Calu3 (cell line): ENCODE measurements at regions not wholly inside any gene's neighbourhood (a gene's known extent, or its start where the extent isn't known, plus 50 kb on each side); places are given as distances from the start of the nearest gene placed in this dataset.

ENCODE experiments used
- BruUV-seq: library from RNA; stranded (reverse); fragments of 400-500 nt; replicated peaks from 2 replicates; lab custom pipeline; 2021; lab: Mats Ljungman, UMichigan
- CTCF ChIA-PET: fragments of 300-600 bp; sonication (Branson Sonifier 250); formaldehyde crosslinking; loops from one replicate; lab custom pipeline; 2022; ENCODE audit warnings: antibody characterized with exemption; lab: Charles Lee
- DNase-seq: peaks from one replicate; pipeline ENCODE4 v3.0.0; 2022
- H3K27ac Mint-ChIP-seq: one replicate; pipeline ENCODE4 v1.8.0; 2022; ENCODE audit warnings: mixed read lengths; ENCODE audit not compliant: unreplicated experiment
- H3K27me3 Mint-ChIP-seq: one replicate; pipeline ENCODE4 v1.8.0; 2022; ENCODE audit warnings: mixed read lengths; ENCODE audit not compliant: unreplicated experiment
- H3K36me3 Mint-ChIP-seq: one replicate; pipeline ENCODE4 v1.8.0; 2022; ENCODE audit warnings: mild to moderate bottlenecking, moderate library complexity, mixed read lengths; ENCODE audit not compliant: insufficient read depth, unreplicated experiment
- H3K4me1 Mint-ChIP-seq: one replicate; pipeline ENCODE4 v1.8.0; 2022; ENCODE audit warnings: mild to moderate bottlenecking, low read depth, mixed read lengths; ENCODE audit not compliant: unreplicated experiment
- H3K4me3 Mint-ChIP-seq: one replicate; pipeline ENCODE4 v1.8.0; 2022; ENCODE audit warnings: mild to moderate bottlenecking, low read depth, moderate library complexity, mixed read lengths; ENCODE audit not compliant: unreplicated experiment
- H3K9me3 Mint-ChIP-seq: one replicate; pipeline ENCODE4 v1.8.0; 2022; ENCODE audit warnings: low read depth, mixed read lengths; ENCODE audit not compliant: unreplicated experiment
- CTCF ChIP-seq: fragments of 200-600 bp; IDR thresholded peaks from one replicate; pipeline ENCODE4 v1.8.0; 2022; ENCODE audit warnings: antibody characterized with exemption; ENCODE audit not compliant: unreplicated experiment
- intact Hi-C: fragments of 100-400 bp; cut with micrococcal nuclease; formaldehyde crosslinking; loops from one replicate; pipeline ENCODE4 v1.10.0; 2022; ENCODE audit not compliant: unreplicated experiment

DNA sequence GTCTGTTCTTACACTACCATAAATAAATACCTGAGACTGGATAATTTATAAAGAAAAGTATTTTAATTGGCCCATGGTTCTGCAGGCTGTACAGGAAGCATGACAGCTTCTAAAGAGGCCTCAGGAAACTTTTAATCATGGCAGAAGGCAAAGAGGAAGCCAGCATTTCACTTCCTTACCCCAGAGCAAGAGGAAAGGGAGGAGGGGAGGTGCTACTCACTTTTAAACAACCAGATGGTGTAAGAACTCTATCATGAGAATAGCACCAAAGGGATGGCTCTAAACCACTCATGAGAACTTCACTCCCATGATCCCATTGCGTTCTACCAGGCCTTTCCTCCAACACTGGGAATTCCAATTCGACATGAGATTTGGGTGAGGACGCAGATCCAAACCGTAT lies 344.4 kb upstream of the SLC39A10 start:
- intact Hi-C loops = loop anchor here (10.0 kb wide), 1 partner anchor 622 kb away; no protein-coding TSS in a partner anchor
- no TSS peak for BruUV-seq
- H3K27ac Mint-ChIP-seq = no peak overlapping the region
- no peaks in the 10 kb centered on the region for H3K36me3 Mint-ChIP-seq
- TF ChIP-seq CTCF = no peak
- no peaks in the 10 kb centered on the region for H3K27me3 Mint-ChIP-seq
- no peak for DNase-seq
- H3K9me3 Mint-ChIP-seq = no peaks in the 10 kb centered on the region
- no peaks in the 10 kb centered on the region for H3K4me1 Mint-ChIP-seq
- CTCF ChIA-PET = no interaction called here
- H3K4me3 Mint-ChIP-seq = no peak overlapping the region

GRCh38 chr2:195308163-195308562 lies 348.9 kb upstream of the SLC39A10 start:
- Mint-ChIP-seq H3K4me1 (no peaks in the 10 kb centered on the region), H3K36me3 (no peaks in the 10 kb centered on the region), H3K27me3 (no peaks in the 10 kb centered on the region), H3K27ac (no peak overlapping the region), H3K9me3 (no peaks in the 10 kb centered on the region), H3K4me3 (no peak overlapping the region)
- intact Hi-C loops = no loop called here
- no peak for TF ChIP-seq CTCF
- CTCF ChIA-PET = no interaction called here
- BruUV-seq = no TSS peak
- DNase-seq = no peak

DNA sequence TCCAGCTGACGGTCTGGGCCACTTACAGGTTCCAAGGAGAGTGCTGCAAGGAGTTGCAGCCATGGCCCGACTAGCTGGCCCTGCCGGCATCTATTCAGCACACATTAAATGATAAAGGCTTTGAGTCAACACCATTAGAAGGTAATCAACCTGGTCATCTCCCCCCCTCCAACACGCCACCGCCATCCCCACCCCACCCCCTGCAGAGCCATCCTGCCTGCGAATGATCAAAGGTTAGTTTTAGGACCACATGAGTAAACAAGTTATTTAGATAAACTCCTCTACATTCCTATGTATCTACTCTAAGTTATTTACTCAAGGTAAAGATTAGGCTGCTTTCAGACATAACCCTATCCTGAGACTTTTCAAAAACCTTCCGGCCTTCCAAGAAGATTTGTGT lies 349.3 kb upstream of the SLC39A10 start:
- TF ChIP-seq CTCF = no peak
- H3K4me3 Mint-ChIP-seq = no peak overlapping the region

DNA sequence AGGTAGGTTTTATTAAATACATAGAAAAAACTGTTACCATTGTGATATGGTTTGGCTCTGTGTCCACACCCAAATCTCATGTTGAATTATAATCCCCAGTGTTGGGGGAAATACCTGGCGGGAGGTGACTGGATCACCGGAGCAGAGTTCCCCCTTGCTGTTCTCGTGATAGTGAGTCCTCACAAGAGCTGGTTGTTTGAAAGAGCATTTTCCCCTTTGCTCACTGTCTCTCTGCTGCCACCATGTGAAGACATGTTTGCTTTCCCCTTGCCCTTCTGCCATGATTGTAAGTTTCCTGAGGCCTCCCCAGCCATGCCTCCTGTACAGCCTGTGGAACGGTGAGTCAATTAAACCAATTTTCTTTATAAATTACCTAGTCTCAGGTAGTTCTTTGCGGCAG lies 352.7 kb upstream of the SLC39A10 start:
- H3K9me3 Mint-ChIP-seq = no peaks in the 10 kb centered on the region
- no peak overlapping the region for H3K27ac Mint-ChIP-seq
- H3K27me3 Mint-ChIP-seq = no peaks in the 10 kb centered on the region
- H3K36me3 Mint-ChIP-seq = no peaks in the 10 kb centered on the region
- intact Hi-C loops = no loop called here
- peak; percentile 3 for DNase-seq
- no peak overlapping the region for H3K4me3 Mint-ChIP-seq
- no TSS peak for BruUV-seq
- CTCF ChIA-PET = no interaction called here
- H3K4me1 Mint-ChIP-seq = no peaks in the 10 kb centered on the region
- no peak for TF ChIP-seq CTCF

More for the DNA sequence above, 349.3 kb upstream of the SLC39A10 start:
- CTCF ChIA-PET = no interaction called here
- Mint-ChIP-seq H3K4me1 (no peaks in the 10 kb centered on the region), H3K27ac (no peak overlapping the region), H3K27me3 (no peaks in the 10 kb centered on the region), H3K36me3 (no peaks in the 10 kb centered on the region), H3K9me3 (no peaks in the 10 kb centered on the region)
- BruUV-seq = no TSS peak
- DNase-seq = no peak
- intact Hi-C loops = no loop called here
